Dermis blood vessel endothelial cell (primary cell): ENCODE measurements at regions not wholly inside any gene's neighbourhood (a gene's known extent, or its start where the extent isn't known, plus 50 kb on each side); places are given as distances from the start of the nearest gene placed in this dataset.
"Not testable (repeated sequence)": the region's sequence is repeated elsewhere in the genome, so short reads cannot be mapped to it uniquely, and the experiment has no call there.

Experiments used
- DNase-seq: peaks from one replicate; pipeline ENCODE4 v3.0.0; 2010

DNA sequence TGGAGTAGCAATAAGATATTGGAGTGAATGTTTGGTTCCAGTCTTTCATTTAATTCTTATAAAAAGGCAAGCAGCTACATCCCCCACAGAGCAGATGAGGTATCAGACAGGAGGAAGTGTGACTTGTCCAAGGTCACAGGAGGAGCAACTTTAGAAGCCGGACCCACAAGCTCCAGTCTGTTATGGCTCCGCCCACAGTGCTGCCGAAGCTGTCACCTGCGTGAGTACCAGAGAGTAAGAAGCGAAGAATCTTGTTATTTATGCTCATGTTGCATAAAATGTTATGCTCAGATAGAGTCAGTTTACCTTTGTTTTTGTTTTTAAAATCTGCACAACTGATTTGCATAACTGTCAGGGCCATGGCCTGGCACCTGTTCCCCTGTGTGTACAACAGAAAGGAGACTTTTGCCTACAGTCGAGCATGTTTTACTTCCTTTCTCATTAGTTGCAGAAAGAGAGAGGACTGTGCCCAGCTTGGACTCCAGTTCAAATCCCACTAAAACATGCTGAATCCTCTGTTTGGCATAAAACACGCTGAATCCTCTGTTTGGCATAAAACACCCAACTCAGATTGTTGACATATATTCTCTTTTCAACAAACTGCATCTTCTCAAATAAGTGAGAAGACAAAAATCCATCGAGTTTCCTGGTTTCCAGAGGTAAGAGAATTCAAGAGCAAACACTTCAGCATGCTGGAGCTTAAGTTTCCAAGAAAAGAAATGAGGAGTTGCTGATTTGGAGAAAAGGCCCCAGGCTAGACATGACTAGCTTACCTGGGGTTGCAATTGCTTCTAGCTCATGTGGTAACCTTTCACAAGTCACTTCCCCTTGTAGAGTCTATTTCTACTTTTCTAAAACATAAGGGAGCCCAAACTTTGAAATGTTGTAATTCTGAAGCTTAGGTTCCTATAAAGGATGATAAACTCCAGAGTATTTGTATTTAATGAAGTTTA lies 409.8 kb upstream of the ZMIZ1 start:
- DNase-seq: no peak

DNA sequence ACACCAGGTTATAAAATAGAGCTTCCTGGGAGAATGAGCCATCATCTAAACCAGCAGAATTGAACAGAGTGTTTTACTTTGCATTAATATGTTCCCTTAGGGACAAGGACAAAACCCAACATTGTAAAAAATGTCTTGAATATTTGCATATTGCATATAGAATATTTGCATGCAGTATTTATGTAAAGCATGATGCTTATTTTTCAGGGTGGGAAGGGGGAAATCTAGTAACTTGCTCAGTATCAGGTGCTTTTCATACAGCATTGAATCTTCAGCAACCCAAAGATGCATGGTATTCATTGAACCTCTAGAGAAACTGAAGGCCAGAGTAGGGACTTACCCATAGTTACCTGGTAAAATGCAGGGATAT lies 409.2 kb upstream of the ZMIZ1 start:
- DNase-seq: no peak

DNA sequence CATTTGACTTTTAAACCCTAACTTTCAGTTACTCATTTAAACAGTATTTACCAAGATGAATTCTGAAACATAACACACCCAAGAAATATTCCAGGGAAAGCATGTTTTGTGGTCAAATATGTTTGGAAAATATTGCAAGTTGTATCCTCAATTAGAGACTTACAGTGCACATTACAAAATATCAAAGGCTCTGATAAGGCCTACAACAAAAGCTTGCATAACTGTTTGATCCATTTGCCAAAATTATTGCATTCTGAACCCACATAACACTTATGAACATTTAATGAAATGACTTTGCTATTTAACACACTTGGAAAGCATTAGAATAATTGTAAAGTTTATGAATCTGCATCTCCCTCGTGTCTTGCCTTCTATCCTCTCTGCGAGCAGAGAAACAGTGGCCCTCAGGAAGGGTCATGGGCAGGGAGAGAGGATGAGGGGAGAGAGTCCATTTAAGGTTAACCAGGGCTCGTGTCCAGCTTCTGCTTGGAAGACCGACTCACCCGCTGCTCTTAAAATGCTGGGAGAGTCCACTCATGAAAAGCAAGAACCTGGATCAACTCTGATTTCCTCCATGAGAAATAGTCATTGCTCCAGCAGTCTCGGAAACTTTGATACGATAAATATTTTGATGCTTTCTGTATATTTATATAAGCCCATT lies 408.2 kb upstream of the ZMIZ1 start:
- DNase-seq: no peak

DNA sequence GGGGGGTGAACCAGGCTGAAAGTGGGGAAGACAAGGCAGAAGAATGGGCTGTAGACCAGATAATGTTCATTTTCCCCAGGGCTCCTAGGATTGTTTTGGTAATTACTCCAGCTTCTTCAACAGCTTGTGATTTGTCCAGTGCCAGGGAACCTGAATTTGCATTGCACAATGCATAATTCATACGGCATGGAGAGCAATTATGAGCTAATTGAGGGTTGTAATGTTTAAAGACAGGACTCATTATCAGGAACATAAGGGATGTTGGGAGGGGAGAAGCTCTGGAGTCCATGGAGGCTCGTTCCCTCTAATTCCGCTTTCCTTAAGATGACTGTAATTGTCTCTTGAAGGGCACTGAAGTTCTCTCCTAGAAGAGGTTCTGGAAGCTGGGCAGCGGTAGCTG lies 405.0 kb upstream of the ZMIZ1 start:
- DNase-seq: no peak

DNA sequence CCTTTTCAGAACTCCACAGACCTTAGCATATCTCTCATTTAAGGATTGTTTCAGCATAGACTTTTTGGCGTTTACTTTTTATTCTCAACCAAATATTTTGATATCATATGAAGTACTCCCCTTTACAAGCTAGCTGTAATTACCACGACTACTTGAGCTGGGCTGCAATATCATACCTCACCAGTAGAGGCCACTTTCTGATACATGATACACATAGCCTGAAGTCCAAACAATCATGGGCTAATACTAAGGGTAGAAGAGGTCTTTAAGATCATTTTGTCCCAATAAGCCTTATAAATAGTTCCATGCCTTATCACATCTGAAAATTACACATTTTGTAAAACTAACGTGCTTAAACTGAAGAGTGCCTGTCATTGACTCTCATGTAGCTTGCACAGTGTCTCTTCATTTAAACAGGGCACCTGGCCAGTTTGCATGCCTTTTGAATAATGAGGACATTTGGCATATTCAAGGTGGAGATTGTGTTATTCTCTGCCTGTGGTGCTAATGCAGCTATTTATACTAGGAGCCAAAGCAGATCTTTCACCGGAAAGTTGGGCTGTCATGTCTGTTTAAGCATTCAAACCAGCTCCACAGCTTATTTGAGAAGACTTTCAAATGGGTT lies 403.7 kb upstream of the ZMIZ1 start:
- DNase-seq: peak; percentile 74

DNA sequence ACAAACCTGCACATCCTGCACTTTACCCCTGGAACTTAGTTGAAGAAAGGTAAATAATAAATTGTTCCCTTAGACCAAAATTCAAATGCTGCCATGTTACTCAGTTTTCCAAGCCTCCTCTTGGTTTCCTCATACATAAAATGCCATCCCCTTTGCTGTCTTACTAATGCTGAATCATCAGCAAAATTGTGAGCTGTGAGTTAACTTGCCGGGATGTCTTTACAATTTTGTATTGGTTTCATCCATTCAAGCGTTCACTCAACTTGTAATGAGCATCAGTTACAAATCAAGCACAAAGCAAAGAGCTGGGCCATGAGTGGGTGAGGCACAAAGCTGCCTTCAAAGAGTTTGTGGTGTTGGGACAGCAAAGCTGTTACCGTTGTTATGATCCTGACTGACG lies 395.8 kb upstream of the ZMIZ1 start:
- DNase-seq: no peak

DNA sequence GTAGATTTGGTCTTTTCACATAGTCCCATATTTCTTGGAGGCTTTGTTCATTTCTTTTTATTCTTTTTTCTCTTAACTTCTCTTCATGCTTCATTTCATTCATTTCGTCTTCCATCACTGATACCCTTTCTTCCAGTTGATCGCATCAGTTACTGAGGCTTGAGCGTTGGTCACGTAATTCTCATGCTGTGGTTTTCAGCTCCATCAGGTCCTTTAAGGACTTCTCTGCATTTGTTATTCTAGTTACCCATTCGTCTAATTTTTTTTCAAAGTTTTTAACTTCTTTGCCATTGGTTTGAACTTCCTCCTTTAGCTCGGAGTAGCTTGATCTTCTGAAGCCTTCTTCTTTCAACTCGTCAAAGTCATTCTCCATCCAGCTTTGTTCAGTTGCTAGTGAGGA lies 387.6 kb upstream of the ZMIZ1 start:
- DNase-seq: not testable (repeated sequence)

DNA sequence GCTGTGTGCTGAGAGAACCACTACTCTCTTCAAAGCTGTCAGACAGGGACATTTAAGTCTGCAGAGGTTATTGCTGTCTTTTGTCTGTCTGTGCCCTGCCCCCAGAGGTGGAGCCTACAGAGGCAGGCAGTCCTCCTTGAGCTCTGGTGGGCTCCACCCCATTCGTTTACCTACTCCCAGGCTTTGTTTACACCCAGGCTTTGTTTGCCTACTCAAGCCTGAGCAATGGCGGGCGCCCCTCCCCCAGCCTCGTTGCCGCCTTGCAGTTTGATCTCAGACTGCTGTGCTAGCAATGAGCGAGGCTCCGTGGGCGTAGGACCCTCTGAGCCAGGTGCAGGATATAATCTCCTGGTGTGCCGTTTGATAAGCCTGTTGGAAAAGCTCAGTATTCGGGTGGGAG lies 386.8 kb upstream of the ZMIZ1 start:
- DNase-seq: not testable (repeated sequence)

DNA sequence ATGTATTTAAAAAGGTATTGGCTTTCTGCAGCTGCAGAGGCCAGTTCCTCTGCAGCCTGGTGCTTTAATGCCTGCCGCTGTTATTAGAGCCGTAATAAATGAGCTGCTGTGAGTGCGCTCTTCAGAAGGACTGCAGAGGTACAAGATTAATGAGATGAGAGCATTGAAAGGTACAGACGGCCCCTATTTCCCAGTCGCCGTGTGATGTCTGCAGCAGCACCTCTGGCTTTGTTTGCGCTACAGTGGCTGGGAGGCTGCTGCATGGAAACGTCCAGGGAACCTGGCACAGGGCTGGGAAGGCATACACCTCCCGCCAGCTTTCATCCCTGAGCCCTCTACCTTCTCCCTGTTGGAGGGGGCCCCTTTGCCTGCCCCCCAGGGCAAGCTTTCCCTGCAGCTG lies 383.8 kb upstream of the ZMIZ1 start:
- no peak for DNase-seq

DNA sequence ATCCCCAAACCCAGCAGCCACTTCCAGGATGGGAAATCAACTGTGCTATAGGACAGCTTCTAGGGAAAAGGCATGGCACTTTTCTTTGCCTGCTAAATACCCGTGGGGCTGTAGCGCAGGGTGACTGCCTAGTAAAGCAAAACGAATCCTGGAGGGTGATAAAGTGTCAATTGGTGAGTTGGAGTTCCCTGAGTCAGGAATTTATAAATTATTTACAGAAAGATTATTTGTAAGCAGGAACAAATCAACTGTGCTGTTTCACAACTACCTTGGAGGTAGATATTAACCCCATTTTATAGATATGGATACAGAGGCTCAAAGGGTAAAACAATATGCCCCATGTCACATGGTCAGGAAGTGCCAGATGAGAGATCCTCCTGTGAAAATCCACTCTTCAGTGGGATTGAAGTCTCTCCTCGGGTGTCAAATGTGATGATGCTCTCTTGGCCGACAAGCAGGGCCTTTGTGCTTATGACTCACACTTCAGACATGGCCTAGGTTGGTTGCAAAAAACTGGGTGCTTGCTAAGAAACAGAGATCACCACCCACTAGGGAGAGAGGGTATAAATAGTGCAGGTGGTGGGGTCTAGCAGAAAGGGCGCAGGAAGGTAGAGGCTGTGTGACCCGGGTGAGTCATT lies 383.2 kb upstream of the ZMIZ1 start:
- DNase-seq: no peak

DNA sequence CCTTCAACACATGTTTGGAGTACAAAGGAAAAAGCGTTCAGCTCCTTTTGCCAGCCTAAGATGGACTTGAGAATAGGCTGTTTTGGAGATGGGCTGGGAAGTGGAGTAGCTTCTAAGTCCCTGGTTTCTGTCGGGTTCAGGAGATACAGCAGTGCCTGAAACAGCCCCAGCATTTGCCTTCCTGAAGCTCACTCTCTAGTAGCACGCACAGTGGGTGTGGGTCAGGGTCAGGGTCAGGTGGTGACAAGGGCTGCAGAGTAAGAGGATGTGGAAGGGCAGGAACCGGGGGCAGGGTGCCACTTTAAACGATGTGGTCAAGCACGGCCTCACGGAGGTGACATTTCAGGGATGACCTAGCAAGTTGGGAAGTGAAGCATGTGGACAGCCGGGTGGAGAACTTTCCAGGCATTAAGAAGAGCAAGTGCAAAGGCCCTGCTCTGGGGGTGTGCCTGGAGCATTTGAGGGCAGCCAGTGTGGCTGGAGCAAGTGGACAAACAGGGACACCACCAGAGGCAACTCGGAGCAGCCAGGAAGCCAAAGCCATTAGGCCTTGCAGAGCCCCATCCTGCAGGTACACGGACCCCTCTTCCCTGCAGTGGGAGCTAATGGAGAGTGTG lies 382.2 kb upstream of the ZMIZ1 start:
- no peak for DNase-seq

DNA sequence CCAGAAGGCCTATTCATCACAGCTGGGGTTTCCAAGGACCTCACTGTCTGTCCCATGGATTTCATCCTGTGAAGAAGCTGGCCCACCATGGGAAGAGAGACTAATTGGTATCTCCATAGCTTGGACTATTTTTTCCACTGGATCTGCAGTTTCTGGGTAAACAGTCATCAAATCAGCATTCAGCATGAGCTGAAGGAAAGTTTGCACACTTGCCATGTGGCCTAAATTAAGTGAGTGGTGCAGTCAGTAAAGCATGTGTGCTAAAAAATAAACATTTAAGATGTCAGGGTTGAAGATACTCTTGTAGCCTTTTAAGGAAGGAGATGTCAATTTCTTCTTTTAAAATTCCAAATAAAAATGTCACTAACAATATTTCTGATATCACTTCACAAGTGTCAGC lies 381.1 kb upstream of the ZMIZ1 start:
- DNase-seq: no peak

DNA sequence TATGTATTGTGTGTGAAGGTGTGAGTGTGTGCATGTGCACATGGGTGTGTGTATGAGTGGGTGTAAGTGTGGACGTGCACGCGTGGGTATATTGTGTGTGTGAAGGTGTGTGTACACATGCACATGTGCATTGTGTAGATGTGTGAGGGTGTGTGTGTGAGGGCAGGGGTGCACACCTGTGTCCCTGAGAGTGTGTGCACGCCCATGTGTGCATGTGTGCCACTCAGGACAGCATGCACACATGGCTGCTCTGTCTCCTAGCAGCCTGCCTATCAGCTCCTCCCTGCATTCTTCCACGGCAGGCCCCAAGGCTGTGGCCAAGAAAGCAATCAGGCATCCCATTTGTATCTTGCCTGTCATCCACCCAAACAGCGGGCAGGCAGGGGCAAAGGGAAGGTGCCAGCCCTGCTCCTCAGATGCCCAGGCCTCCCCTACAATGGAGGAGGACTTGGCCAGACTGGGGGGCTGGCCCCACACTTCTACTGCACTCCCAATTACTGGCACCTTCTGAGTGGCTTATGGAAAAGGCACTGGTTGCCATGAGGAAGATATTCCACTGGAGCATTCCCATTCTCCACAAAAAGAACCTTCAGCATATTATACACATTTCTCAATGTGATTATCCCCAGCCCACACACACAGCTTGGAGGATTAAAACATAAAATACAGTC lies 380.4 kb upstream of the ZMIZ1 start:
- DNase-seq: no peak

DNA sequence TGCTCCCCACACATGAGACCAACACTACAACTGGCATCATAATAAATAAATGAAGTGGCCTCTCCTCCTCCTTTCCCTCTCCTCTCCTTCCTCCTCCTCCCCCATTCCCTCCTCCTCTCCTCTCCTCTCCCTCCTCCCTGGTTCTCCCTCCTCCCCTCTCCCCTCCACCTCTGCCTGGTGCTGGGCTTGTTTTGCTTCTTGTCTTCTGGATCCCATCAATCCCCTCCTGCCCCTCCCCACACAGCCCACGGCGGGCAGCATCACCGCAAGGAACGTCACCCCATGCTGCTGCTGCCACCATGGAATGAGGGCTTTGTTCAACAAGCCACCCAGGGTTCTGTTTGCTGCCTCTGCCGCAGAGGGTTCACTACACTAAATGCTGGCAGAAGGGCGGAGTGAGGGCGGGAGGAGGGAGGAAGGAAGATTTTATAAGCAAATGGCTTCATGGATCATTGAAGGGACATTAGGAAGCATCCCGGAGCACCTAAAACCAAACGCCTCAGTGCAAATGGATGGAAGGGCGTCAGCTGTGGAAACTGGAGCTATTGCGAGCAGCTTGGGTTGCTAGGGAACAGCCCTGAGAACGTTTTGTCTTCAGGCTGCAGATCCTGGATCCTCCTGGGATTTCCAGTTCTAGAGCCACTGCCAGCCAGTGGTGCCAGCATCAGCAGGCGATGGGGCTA lies 379.7 kb upstream of the ZMIZ1 start:
- DNase-seq: no peak

DNA sequence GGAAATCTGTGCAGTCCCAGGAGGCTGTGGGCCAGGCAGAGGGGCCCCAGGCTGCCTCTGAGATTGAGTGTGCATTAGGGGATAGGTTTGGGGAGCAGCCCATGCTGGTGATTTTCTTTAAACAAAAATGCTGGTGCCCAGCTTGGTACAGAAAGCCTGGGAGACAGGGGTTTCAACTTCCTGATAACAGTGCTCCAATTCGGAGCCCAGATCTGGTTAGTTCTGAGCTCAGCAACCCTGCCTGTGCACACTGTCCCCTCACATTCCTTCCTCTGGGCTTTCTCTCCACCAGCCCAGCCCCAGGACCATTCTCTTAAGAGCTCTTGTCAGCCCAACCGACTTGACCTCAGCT lies 379.2 kb upstream of the ZMIZ1 start:
- DNase-seq: no peak

DNA sequence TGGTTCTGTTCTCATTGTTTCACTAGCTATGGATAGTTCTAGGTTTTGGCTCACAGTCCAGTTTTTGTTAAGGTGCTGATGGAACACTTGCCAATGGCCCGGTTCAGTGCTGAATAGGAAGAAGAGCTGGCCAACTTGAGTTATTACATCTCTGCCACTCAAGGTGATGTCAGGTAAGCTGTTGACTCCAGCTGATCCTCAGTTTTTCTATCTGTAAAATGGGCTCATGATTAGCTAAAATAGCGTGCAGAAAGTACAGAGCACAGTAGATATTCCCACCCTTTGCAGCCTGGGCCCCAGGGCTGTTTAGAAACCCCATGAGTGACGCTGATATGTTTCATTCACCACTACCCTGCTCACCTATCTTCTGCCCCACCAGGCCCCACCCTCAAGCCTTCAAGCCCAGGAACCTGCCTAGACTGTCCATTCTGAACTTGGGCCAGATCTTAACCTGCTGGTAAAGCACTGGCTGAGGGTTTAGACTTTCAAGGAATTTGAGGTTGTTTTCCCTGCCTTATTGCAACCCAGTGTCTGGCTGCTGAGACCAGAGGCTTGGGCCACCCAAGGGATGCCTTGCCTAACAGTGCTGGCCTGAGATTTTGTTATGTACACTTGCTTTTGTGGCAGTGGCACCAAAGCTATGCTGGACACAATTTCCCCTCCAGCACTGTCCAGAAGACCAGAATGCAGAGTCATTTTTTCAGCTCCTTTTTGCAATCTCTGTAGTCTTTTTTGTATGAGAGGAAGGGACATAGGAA lies 378.2 kb upstream of the ZMIZ1 start:
- DNase-seq: no peak

DNA sequence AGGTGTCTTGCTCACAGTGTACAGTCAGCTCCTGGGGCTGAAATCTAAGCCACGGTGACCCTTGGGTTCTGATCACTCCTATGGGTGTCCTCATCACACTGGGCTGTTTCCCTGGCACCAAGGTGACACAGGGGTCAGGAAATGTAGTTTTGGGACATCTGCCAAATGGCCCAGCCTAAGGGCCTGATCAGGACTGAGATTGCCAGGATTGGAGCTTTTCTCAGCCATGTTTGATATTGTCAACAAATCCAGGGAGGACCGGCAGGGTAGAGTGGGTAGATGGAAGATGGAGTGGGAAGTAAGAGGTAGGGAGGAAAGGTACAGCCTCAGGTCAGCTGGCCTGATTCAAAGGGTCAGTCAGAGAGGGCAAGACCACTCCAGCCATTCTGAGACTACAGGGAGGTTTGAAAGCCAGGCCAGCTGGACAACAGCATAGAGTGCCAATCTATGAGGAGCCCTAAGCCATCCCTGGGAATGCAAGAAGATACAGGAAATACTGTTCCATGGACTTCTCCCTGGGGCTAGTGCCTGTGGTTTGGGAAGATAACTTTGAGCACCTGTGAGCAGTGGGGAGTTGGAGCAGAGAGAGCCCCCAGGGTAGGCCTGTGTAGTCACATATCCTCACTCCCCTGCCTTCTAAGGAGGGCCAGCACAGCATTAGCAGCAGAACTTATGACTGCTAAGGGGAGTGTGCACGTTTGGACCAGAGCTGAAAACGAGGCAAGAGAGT lies 377.3 kb upstream of the ZMIZ1 start:
- no peak for DNase-seq

DNA sequence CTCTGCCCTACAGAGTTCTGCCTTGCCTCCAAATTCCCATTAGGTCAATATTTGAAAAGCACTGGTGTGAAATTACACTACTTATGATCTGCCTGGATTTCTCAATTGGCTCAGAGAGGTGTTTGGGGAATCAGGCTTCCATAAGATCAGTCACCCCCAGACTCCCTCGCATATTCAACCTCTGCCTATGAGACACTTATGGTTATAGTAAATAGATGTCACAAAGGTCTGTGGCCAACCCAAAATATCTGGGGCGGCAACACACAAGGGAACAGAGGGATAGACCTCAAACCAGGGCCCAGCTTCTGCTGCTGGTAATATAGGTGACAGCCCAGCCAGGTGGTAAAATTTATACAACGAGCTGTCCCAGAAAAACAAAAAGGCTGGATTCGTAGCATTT lies 376.7 kb upstream of the ZMIZ1 start:
- DNase-seq: no peak

DNA sequence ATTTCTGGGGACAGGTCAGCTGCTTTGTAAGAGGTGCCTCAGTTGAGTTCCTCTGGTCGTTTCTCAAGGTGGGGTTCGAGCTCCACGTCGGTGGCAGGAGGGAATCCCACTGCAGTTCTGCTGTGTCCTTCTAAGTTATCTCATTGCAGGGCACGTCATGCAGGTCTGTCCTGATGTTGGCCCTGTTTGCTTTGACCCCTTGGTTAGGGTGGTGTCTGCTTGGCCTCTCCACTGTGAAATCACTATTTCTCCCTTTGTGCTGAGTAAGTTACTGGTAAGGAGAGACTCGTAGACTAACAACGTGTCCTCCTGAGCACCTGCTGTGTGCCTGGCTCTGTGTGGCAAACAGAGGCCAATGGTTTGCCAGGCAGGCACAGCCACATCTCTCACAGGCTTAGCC lies 372.9 kb upstream of the ZMIZ1 start:
- no peak for DNase-seq

DNA sequence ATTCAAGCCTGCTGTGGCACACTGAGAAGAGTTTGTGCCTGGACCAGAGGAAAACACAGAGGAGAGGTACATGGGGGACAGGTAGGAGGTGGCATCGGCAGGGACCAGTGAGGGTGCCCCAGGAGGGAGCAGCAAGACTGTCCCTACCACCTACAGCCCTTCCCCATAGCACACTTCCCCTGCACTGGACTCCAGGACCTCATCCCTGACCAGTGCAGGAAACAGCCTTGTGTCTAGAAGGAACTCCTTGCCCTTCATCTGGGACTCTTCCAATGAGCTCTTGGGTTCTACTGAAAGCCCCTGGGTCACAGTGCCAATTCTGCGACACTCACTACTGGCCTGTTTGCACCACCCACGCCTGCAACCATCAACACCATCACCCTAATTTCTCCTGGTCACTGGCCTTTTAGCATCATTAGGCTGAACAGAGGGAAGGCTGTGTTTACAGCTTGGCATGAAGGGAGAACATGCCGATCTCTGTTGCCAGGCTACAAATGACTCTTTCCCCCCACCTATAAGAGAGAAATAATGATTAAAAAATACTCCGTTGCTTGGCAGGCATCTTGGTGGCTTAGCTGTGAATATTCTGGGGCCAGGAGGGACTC lies 371.9 kb upstream of the ZMIZ1 start:
- no peak for DNase-seq
